HEK293 (cell line): ENCODE measurements at regions not wholly inside any gene's neighbourhood (a gene's known extent, or its start where the extent isn't known, plus 50 kb on each side); places are given as distances from the start of the nearest gene placed in this dataset.
A peak's percentile ranks its signal among the peaks of the same experiment; 100 is the strongest.

Experiments used
- FEZF1 ChIP-seq: fragments of 450-650 bp; formaldehyde crosslinking; IDR thresholded peaks from 2 replicates; pipeline ENCODE4 v1.5.1; 2016; ENCODE audit warnings: missing biosample characterization, missing genetic modification characterization
- GLIS1 ChIP-seq: fragments of 450-650 bp; formaldehyde crosslinking; IDR thresholded peaks from 2 replicates; pipeline ENCODE4 v1.5.1; 2016; ENCODE audit warnings: missing biosample characterization, missing genetic modification characterization
- HIC1 ChIP-seq: fragments of 450-650 bp; formaldehyde crosslinking; IDR thresholded peaks from 2 replicates; pipeline ENCODE4 v1.5.1; 2016; ENCODE audit warnings: missing biosample characterization, missing genetic modification characterization
- KLF16 ChIP-seq: fragments of 450-650 bp; formaldehyde crosslinking; IDR thresholded peaks from 2 replicates; pipeline ENCODE4 v1.5.1; 2017; ENCODE audit warnings: missing biosample characterization, missing genetic modification characterization
- OSR2 ChIP-seq: fragments of 450-650 bp; formaldehyde crosslinking; IDR thresholded peaks from 2 replicates; pipeline ENCODE4 v1.5.1; 2016; ENCODE audit warnings: missing biosample characterization, missing genetic modification characterization
- ZBTB17 ChIP-seq: fragments of 450-650 bp; formaldehyde crosslinking; IDR thresholded peaks from 2 replicates; pipeline ENCODE4 v1.5.1; 2016; ENCODE audit warnings: missing biosample characterization, missing genetic modification characterization
- ZBTB8A ChIP-seq: fragments of 450-650 bp; formaldehyde crosslinking; IDR thresholded peaks from 2 replicates; pipeline ENCODE4 v1.5.1; 2016; ENCODE audit warnings: missing biosample characterization, missing genetic modification characterization
- ZFP3 ChIP-seq: fragments of 450-650 bp; formaldehyde crosslinking; IDR thresholded peaks from 2 replicates; pipeline ENCODE4 v1.5.1; 2016; ENCODE audit warnings: low read depth, missing biosample characterization, missing genetic modification characterization
- ZFP41 ChIP-seq: fragments of 450-650 bp; formaldehyde crosslinking; IDR thresholded peaks from 2 replicates; pipeline ENCODE4 v1.5.1; 2016; ENCODE audit warnings: missing biosample characterization, missing genetic modification characterization, borderline replicate concordance
- ZNF114 ChIP-seq: fragments of 450-650 bp; formaldehyde crosslinking; IDR thresholded peaks from 2 replicates; pipeline ENCODE4 v1.5.0; 2017; ENCODE audit warnings: missing biosample characterization, missing genetic modification characterization
- ZNF132 ChIP-seq: fragments of 450-650 bp; formaldehyde crosslinking; IDR thresholded peaks from 2 replicates; pipeline ENCODE4 v1.5.1; 2017; ENCODE audit warnings: missing biosample characterization, missing genetic modification characterization, borderline replicate concordance
- ZNF138 ChIP-seq: fragments of 450-650 bp; formaldehyde crosslinking; IDR thresholded peaks from 2 replicates; pipeline ENCODE4 v1.5.1; 2016; ENCODE audit warnings: missing biosample characterization, missing genetic modification characterization, borderline replicate concordance
- ZNF211 ChIP-seq: fragments of 450-650 bp; formaldehyde crosslinking; IDR thresholded peaks from 2 replicates; pipeline ENCODE4 v1.5.1; 2016; ENCODE audit warnings: low read depth, missing biosample characterization, missing genetic modification characterization
- ZNF423 ChIP-seq: fragments of 450-650 bp; formaldehyde crosslinking; IDR thresholded peaks from 2 replicates; pipeline ENCODE4 v1.5.1; 2016; ENCODE audit warnings: missing biosample characterization, missing genetic modification characterization
- ZNF530 ChIP-seq: fragments of 450-650 bp; formaldehyde crosslinking; IDR thresholded peaks from 2 replicates; pipeline ENCODE4 v1.5.1; 2016; ENCODE audit warnings: low read depth, missing biosample characterization, missing genetic modification characterization
- ZNF596 ChIP-seq: fragments of 450-650 bp; IDR thresholded peaks from 2 replicates; pipeline ENCODE4 v1.5.0; 2018; ENCODE audit warnings: missing biosample characterization, mild to moderate bottlenecking, missing genetic modification characterization, moderate library complexity
- ZNF624 ChIP-seq: fragments of 450-650 bp; formaldehyde crosslinking; IDR thresholded peaks from 2 replicates; pipeline ENCODE4 v1.5.1; 2017; ENCODE audit warnings: missing biosample characterization, missing genetic modification characterization
- ZNF645 ChIP-seq: fragments of 450-650 bp; formaldehyde crosslinking; IDR thresholded peaks from 2 replicates; pipeline ENCODE4; 2016; ENCODE audit warnings: missing biosample characterization, missing genetic modification characterization
- ZNF654 ChIP-seq: fragments of 450-650 bp; formaldehyde crosslinking; IDR thresholded peaks from 2 replicates; pipeline ENCODE4 v1.5.1; 2016; ENCODE audit warnings: low read depth, missing biosample characterization, missing genetic modification characterization
- ZNF843 ChIP-seq: fragments of 450-650 bp; formaldehyde crosslinking; IDR thresholded peaks from 2 replicates; pipeline ENCODE4 v1.5.1; 2016; ENCODE audit warnings: missing biosample characterization, missing genetic modification characterization
- ZSCAN30 ChIP-seq: fragments of 450-650 bp; IDR thresholded peaks from 2 replicates; pipeline ENCODE4 v1.5.1; 2018; ENCODE audit warnings: missing biosample characterization, mild to moderate bottlenecking, missing genetic modification characterization, moderate library complexity
- ZSCAN5A ChIP-seq: fragments of 450-650 bp; formaldehyde crosslinking; IDR thresholded peaks from 2 replicates; pipeline ENCODE4 v1.5.1; 2016; ENCODE audit warnings: missing biosample characterization, missing genetic modification characterization
- TF ChIP-seq, protein P1 (sequence below): fragments of 450-650 bp; formaldehyde crosslinking; IDR thresholded peaks from 2 replicates; pipeline ENCODE4 v1.5.1; 2017; ENCODE audit warnings: missing biosample characterization, missing genetic modification characterization
- TF ChIP-seq, protein P2 (sequence below): fragments of 450-650 bp; IDR thresholded peaks from 2 replicates; pipeline ENCODE4 v1.5.1; 2018; ENCODE audit warnings: missing biosample characterization, mild to moderate bottlenecking, missing genetic modification characterization
- TF ChIP-seq, protein P3 (sequence below): fragments of 450-650 bp; formaldehyde crosslinking; IDR thresholded peaks from 2 replicates; pipeline ENCODE4 v1.5.1; 2016; ENCODE audit warnings: missing biosample characterization, missing genetic modification characterization
- TF ChIP-seq, protein P4 (sequence below): fragments of 450-650 bp; formaldehyde crosslinking; IDR thresholded peaks from 2 replicates; pipeline ENCODE4 v1.5.1; 2016; ENCODE audit warnings: missing biosample characterization, missing genetic modification characterization
- TF ChIP-seq, protein P5 (sequence below): fragments of 450-650 bp; formaldehyde crosslinking; IDR thresholded peaks from 2 replicates; pipeline ENCODE4 v1.5.1; 2017; ENCODE audit warnings: missing biosample characterization, mild to moderate bottlenecking, missing genetic modification characterization, moderate library complexity

- TF ChIP-seq ZFP41 (tag by site-specific recombination) (no peak), ZSCAN30 (tag by site-specific recombination) (peak; percentile 83), ZBTB17 (tag by site-specific recombination) (0 out of 2 replicates have a peak, but pooled peaks have one; percentile 58), ZBTB8A (tag by site-specific recombination) (peak; percentile 55), ZNF645 (tag by site-specific recombination) (no peak), ZNF132 (tag by site-specific recombination) (no peak), ZNF114 (tag by site-specific recombination) (no peak), ZNF423 (tag by site-specific recombination) (0 out of 2 replicates have a peak, but pooled peaks have one; percentile 22), OSR2 (tag by site-specific recombination) (peak; percentile 74), ZNF138 (tag by site-specific recombination) (no peak), ZNF596 (peak; percentile 35; the same call in 1 of the 2 replicates), GLIS1 (no peak), ZNF624 (tag by site-specific recombination) (no peak), HIC1 (peak; percentile 84), ZNF211 (tag by site-specific recombination) (no peak), FEZF1 (peak; percentile 89), ZSCAN5A (no peak), KLF16 (tag by site-specific recombination) (peak; percentile 75), ZFP3 (tag by site-specific recombination) (no peak), ZNF530 (no peak), ZNF654 (tag by site-specific recombination) (no peak), ZNF843 (tag by site-specific recombination) (peak; percentile 83)
- TF ChIP-seq, protein P1, sequence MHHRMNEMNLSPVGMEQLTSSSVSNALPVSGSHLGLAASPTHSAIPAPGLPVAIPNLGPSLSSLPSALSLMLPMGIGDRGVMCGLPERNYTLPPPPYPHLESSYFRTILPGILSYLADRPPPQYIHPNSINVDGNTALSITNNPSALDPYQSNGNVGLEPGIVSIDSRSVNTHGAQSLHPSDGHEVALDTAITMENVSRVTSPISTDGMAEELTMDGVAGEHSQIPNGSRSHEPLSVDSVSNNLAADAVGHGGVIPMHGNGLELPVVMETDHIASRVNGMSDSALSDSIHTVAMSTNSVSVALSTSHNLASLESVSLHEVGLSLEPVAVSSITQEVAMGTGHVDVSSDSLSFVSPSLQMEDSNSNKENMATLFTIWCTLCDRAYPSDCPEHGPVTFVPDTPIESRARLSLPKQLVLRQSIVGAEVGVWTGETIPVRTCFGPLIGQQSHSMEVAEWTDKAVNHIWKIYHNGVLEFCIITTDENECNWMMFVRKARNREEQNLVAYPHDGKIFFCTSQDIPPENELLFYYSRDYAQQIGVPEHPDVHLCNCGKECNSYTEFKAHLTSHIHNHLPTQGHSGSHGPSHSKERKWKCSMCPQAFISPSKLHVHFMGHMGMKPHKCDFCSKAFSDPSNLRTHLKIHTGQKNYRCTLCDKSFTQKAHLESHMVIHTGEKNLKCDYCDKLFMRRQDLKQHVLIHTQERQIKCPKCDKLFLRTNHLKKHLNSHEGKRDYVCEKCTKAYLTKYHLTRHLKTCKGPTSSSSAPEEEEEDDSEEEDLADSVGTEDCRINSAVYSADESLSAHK (tag by site-specific recombination), result peak; percentile 59
- TF ChIP-seq, protein P2, sequence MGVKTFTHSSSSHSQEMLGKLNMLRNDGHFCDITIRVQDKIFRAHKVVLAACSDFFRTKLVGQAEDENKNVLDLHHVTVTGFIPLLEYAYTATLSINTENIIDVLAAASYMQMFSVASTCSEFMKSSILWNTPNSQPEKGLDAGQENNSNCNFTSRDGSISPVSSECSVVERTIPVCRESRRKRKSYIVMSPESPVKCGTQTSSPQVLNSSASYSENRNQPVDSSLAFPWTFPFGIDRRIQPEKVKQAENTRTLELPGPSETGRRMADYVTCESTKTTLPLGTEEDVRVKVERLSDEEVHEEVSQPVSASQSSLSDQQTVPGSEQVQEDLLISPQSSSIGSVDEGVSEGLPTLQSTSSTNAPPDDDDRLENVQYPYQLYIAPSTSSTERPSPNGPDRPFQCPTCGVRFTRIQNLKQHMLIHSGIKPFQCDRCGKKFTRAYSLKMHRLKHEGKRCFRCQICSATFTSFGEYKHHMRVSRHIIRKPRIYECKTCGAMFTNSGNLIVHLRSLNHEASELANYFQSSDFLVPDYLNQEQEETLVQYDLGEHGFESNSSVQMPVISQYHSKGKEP (tag by site-specific recombination), result peak; percentile 72
- TF ChIP-seq, protein P3, sequence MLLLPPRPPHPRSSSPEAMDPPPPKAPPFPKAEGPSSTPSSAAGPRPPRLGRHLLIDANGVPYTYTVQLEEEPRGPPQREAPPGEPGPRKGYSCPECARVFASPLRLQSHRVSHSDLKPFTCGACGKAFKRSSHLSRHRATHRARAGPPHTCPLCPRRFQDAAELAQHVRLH, result peak; percentile 59; the same call in 1 of the 2 replicates
- TF ChIP-seq, protein P4, sequence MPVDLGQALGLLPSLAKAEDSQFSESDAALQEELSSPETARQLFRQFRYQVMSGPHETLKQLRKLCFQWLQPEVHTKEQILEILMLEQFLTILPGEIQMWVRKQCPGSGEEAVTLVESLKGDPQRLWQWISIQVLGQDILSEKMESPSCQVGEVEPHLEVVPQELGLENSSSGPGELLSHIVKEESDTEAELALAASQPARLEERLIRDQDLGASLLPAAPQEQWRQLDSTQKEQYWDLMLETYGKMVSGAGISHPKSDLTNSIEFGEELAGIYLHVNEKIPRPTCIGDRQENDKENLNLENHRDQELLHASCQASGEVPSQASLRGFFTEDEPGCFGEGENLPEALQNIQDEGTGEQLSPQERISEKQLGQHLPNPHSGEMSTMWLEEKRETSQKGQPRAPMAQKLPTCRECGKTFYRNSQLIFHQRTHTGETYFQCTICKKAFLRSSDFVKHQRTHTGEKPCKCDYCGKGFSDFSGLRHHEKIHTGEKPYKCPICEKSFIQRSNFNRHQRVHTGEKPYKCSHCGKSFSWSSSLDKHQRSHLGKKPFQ (tag by site-specific recombination), result no peak
- TF ChIP-seq, protein P5, sequence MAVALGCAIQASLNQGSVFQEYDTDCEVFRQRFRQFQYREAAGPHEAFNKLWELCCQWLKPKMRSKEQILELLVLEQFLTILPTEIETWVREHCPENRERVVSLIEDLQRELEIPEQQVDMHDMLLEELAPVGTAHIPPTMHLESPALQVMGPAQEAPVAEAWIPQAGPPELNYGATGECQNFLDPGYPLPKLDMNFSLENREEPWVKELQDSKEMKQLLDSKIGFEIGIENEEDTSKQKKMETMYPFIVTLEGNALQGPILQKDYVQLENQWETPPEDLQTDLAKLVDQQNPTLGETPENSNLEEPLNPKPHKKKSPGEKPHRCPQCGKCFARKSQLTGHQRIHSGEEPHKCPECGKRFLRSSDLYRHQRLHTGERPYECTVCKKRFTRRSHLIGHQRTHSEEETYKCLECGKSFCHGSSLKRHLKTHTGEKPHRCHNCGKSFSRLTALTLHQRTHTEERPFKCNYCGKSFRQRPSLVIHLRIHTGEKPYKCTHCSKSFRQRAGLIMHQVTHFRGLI (tag by site-specific recombination), result no peak
These were observed 665.0 kb upstream of the FANCL start (continued) for GRCh38 chr2:58906081-58906645.
